ENCODE measurements at regions not wholly inside any gene's neighbourhood (a gene's known extent, or its start where the extent isn't known, plus 50 kb on each side); places are given as distances from the start of the nearest gene placed in this dataset.

DNA sequence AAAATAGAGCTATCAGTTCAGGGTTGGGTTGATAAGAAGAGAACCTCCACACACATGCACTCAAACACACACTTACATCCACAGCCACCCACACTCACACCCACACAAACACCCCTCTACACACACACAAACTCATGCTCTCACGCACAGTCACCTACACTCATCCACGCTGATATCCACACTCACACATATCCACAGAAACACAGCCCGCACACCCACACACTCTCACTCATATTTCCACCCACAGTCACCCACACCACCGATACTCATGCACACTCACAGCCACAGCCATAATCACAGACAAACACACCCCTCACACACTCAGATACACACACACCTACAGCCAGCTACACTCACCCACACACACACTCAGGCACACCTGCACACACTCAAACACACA lies 333.0 kb upstream of the TPK1 start:
- TF ChIP-seq POLR2AphosphoS5 (IDR thresholded peaks at IDR 0.05) (no peak), MXI1 (conservative IDR thresholded peaks at IDR 0.05; ENCODE audit: poor library complexity, severe bottlenecking) (no peak)
- Histone ChIP-seq H3K4me3 (ENCODE audit: low read length) (no peak overlapping the region), H2AFZ (ENCODE audit: low read depth, low read length) (no peak overlapping the region), H3K27me3 (ENCODE audit: insufficient read depth, low read depth, low read length) (no peaks in the 10 kb centered on the region), H3F3A (ENCODE audit: insufficient read depth, low read length, poor library complexity, severe bottlenecking) (no peaks in the 10 kb centered on the region), H3K27ac (ENCODE audit: low read length) (no peak overlapping the region), H3K36me3 (ENCODE audit: insufficient read depth, low read length) (no peaks in the 10 kb centered on the region), H3K9me3 (ENCODE audit: low read length) (no peaks in the 10 kb centered on the region), H3K9me2 (ENCODE audit: insufficient read depth, low read length) (no peaks in the 10 kb centered on the region), H3K4me2 (ENCODE audit: low read length) (no peak overlapping the region), H4K20me1 (ENCODE audit: insufficient read depth) (no peaks in the 10 kb centered on the region), H3K9ac (ENCODE audit: low read length) (no peak overlapping the region), H3K79me2 (replicated peaks; ENCODE audit: insufficient read depth, low read length) (no peaks in the 10 kb centered on the region)

DNA sequence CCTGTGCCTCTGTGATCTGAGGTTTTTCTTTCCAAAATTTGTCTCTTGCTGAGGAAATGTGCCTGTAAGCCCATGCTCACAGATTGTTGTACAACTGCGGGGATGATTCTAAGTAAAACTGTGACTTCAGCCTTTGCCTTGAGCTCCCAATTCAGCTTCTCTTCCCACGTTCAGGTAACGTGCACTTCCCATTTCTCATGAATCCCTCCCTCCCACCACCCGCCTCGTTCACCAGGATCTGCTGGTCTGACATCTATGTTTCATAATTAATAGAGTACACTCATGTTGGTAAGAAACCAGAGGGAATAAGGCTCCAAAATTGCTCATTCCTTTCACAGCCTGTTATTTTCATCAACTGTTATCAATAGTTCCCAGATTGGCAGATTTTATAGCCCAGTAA lies 332.6 kb upstream of the TPK1 start:
- Histone ChIP-seq H3K36me3 (ENCODE audit: insufficient read depth, low read length) (no peaks in the 10 kb centered on the region), H3K27ac (ENCODE audit: low read length) (no peak overlapping the region), H3K4me2 (ENCODE audit: low read length) (no peak overlapping the region), H3K4me3 (ENCODE audit: low read length) (no peak overlapping the region), H3K27me3 (ENCODE audit: insufficient read depth, low read depth, low read length) (no peaks in the 10 kb centered on the region), H4K20me1 (ENCODE audit: insufficient read depth) (no peaks in the 10 kb centered on the region), H3K9me2 (ENCODE audit: insufficient read depth, low read length) (no peaks in the 10 kb centered on the region), H3K9me3 (ENCODE audit: low read length) (no peaks in the 10 kb centered on the region), H3K9ac (ENCODE audit: low read length) (no peak overlapping the region), H2AFZ (ENCODE audit: low read depth, low read length) (no peak overlapping the region), H3K79me2 (replicated peaks; ENCODE audit: insufficient read depth, low read length) (no peaks in the 10 kb centered on the region), H3F3A (ENCODE audit: insufficient read depth, low read length, poor library complexity, severe bottlenecking) (no peaks in the 10 kb centered on the region)
- TF ChIP-seq SMC3 (conservative IDR thresholded peaks at IDR 0.05; ENCODE audit: poor library complexity) (no peak), EZH2 (IDR thresholded peaks at IDR 0.05; ENCODE audit: borderline replicate concordance, insufficient read depth, low read length, poor library complexity, severe bottlenecking) (no peak), RAD21 (conservative IDR thresholded peaks at IDR 0.05) (no peak), REST (IDR thresholded peaks at IDR 0.05; ENCODE audit: borderline replicate concordance) (no peak), POLR2AphosphoS5 (IDR thresholded peaks at IDR 0.05) (no peak), EP300 (conservative IDR thresholded peaks at IDR 0.05; ENCODE audit: poor library complexity, severe bottlenecking) (no peak), TAF1 (IDR thresholded peaks at IDR 0.05; ENCODE audit: low read depth) (no peak), MXI1 (conservative IDR thresholded peaks at IDR 0.05; ENCODE audit: poor library complexity, severe bottlenecking) (no peak)
- TF ChIP-seq, protein P1, sequence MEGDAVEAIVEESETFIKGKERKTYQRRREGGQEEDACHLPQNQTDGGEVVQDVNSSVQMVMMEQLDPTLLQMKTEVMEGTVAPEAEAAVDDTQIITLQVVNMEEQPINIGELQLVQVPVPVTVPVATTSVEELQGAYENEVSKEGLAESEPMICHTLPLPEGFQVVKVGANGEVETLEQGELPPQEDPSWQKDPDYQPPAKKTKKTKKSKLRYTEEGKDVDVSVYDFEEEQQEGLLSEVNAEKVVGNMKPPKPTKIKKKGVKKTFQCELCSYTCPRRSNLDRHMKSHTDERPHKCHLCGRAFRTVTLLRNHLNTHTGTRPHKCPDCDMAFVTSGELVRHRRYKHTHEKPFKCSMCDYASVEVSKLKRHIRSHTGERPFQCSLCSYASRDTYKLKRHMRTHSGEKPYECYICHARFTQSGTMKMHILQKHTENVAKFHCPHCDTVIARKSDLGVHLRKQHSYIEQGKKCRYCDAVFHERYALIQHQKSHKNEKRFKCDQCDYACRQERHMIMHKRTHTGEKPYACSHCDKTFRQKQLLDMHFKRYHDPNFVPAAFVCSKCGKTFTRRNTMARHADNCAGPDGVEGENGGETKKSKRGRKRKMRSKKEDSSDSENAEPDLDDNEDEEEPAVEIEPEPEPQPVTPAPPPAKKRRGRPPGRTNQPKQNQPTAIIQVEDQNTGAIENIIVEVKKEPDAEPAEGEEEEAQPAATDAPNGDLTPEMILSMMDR (IDR thresholded peaks at IDR 0.05; ENCODE audit: poor library complexity, severe bottlenecking), result no peak

- Histone ChIP-seq H3K27ac (ENCODE audit: low read length) (peak overlapping the region; percentile 67), H3K79me2 (replicated peaks; ENCODE audit: insufficient read depth, low read length) (no peaks in the 10 kb centered on the region), H3K4me2 (ENCODE audit: low read length) (no peak overlapping the region), H3K36me3 (ENCODE audit: insufficient read depth, low read length) (no peaks in the 10 kb centered on the region), H2AFZ (ENCODE audit: low read depth, low read length) (no peak overlapping the region), H3K4me3 (ENCODE audit: low read length) (no peak overlapping the region), H4K20me1 (ENCODE audit: insufficient read depth) (no peaks in the 10 kb centered on the region), H3K9me3 (ENCODE audit: low read length) (no peaks in the 10 kb centered on the region), H3K9me2 (ENCODE audit: insufficient read depth, low read length) (no peaks in the 10 kb centered on the region), H3K27me3 (ENCODE audit: insufficient read depth, low read depth, low read length) (no peaks in the 10 kb centered on the region), H3K9ac (ENCODE audit: low read length) (no peak overlapping the region), H3F3A (ENCODE audit: insufficient read depth, low read length, poor library complexity, severe bottlenecking) (no peaks in the 10 kb centered on the region)
- TF ChIP-seq REST (IDR thresholded peaks at IDR 0.05; ENCODE audit: borderline replicate concordance), result no peak
- no peak for TF ChIP-seq EP300 (conservative IDR thresholded peaks at IDR 0.05; ENCODE audit: poor library complexity, severe bottlenecking)
- no peak for TF ChIP-seq MXI1 (conservative IDR thresholded peaks at IDR 0.05; ENCODE audit: poor library complexity, severe bottlenecking)
- no peak for TF ChIP-seq EZH2 (IDR thresholded peaks at IDR 0.05; ENCODE audit: borderline replicate concordance, insufficient read depth, low read length, poor library complexity, severe bottlenecking)
- TF ChIP-seq SMC3 (conservative IDR thresholded peaks at IDR 0.05; ENCODE audit: poor library complexity), result no peak
- TF ChIP-seq RAD21 (conservative IDR thresholded peaks at IDR 0.05), result no peak
- TF ChIP-seq POLR2AphosphoS5 (IDR thresholded peaks at IDR 0.05), result no peak
- TF ChIP-seq, protein P1 (IDR thresholded peaks at IDR 0.05; ENCODE audit: poor library complexity, severe bottlenecking), result no peak
- TF ChIP-seq TAF1 (IDR thresholded peaks at IDR 0.05; ENCODE audit: low read depth), result no peak
Measured at GRCh38 chr7:145156834-145157233, 321.0 kb upstream of the TPK1 start.

Data from neural cell (in vitro differentiated cells).